ENCODE measurements at regions not wholly inside any gene's neighbourhood (a gene's known extent, or its start where the extent isn't known, plus 50 kb on each side); places are given as distances from the start of the nearest gene placed in this dataset.

- H3K9me3 Mint-ChIP-seq: no peaks in the 10 kb centered on the region
- no peak overlapping the region for H3K27ac Mint-ChIP-seq
- H3K27me3 Mint-ChIP-seq (ENCODE audit: low read depth): no peaks in the 10 kb centered on the region
- Histone ChIP-seq H4K20me1 (ENCODE audit: control insufficient read depth, insufficient read depth, insufficient read length) (no peaks in the 10 kb centered on the region), H2BK15ac (ENCODE audit: low read depth, low read length) (no peak overlapping the region), H3K18ac (ENCODE audit: insufficient read length, low read depth, low read length) (no peak overlapping the region), H2BK20ac (ENCODE audit: low read depth, low read length, poor library complexity, severe bottlenecking) (no peak overlapping the region), H3K27ac (ENCODE audit: insufficient read length, low read depth, low read length) (no peak overlapping the region), H4K5ac (ENCODE audit: insufficient read length, low read depth, low read length) (no peak overlapping the region), H3K23ac (ENCODE audit: insufficient read length, low read depth, low read length) (no peak overlapping the region), H2BK120ac (ENCODE audit: low read depth, low read length, poor library complexity, severe bottlenecking) (no peak overlapping the region), H3K9ac (ENCODE audit: extremely low read depth, insufficient read length, low read length) (no peak overlapping the region), H4K8ac (replicated peaks; ENCODE audit: insufficient read length, low read depth, low read length) (no peak overlapping the region), H3K4ac (ENCODE audit: low read depth, low read length) (no peak overlapping the region), H3K79me1 (ENCODE audit: insufficient read depth, low read depth, low read length, poor library complexity, severe bottlenecking) (no peaks in the 10 kb centered on the region), H2AK5ac (ENCODE audit: insufficient read length, low read length) (no peak overlapping the region), H3K79me2 (ENCODE audit: insufficient read depth, low read length) (no peaks in the 10 kb centered on the region), H3K4me2 (ENCODE audit: insufficient read depth, insufficient read length, low read length) (no peak overlapping the region), H3K27me3 (ENCODE audit: insufficient read depth, low read length) (no peaks in the 10 kb centered on the region), H3K56ac (ENCODE audit: insufficient read length, low read depth, low read length) (no peak overlapping the region), H2BK5ac (ENCODE audit: insufficient read length, low read length) (no peak overlapping the region), H4K91ac (ENCODE audit: insufficient read length, low read depth, low read length) (no peak overlapping the region), H3K14ac (ENCODE audit: insufficient read depth, low read length) (no peak overlapping the region), H3K23me2 (ENCODE audit: insufficient read length, low read depth, low read length, poor library complexity, severe bottlenecking) (no peaks in the 10 kb centered on the region), H3K9me3 (ENCODE audit: control insufficient read depth, low read depth, low read length) (no peaks in the 10 kb centered on the region), H3T11ph (ENCODE audit: low read length) (no peak overlapping the region), H2BK12ac (ENCODE audit: insufficient read length, low read depth, low read length) (no peak overlapping the region), H2AFZ (ENCODE audit: low read length) (no peak overlapping the region), H3K4me1 (ENCODE audit: insufficient read depth, low read length) (no peaks in the 10 kb centered on the region)
- no peaks in the 10 kb centered on the region for H3K4me1 Mint-ChIP-seq
- no CpG with 5 or more reads among the region's 1 CpG for WGBS (ENCODE audit: extremely low coverage, insufficient read length, low lambda C conversion rate)
- no peak overlapping the region for H3K4me3 Mint-ChIP-seq
- H3K36me3 Mint-ChIP-seq (ENCODE audit: insufficient read depth in 1 of 3, low read depth in 3 of 3): no peaks in the 10 kb centered on the region
- DNase-seq: no peak
- TF ChIP-seq CTCF (conservative IDR thresholded peaks at IDR 0.05): no peak
These were observed 76.5 kb upstream of the RGS17 start for GRCh38 chr6:153207617-153208016.
